HG03175 (cell line): ENCODE measurements at regions not wholly inside any gene's neighbourhood (a gene's known extent, or its start where the extent isn't known, plus 50 kb on each side); places are given as distances from the start of the nearest gene placed in this dataset.
A peak's percentile ranks its signal among the peaks of the same experiment; 100 is the strongest.

Source experiments
- ATAC-seq: cut with Tn5 transposase; IDR thresholded peaks from one replicate; pipeline ENCODE4 v1.9.1; 2021; ENCODE audit warnings: mild to moderate bottlenecking, moderate library complexity; ENCODE audit not compliant: unreplicated experiment

DNA sequence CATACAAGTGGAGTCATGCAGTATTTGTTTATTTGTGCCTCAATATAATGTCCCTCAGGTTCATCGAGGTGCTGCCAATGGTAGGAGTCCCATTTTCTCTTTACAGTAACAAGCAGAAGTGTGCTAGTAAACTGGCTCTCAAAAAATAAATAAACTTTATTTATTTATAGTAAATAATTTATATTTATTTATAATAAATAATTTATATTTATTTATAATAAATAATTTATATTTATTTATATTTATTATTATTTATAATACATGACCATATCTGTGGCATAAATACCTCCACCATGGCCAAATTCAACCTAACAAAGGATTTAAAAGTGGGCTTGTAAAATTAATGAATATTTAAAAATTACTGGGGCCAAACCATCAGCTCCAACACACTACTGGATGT, 464.9 kb upstream of the NWD2 start:
- no peak for ATAC-seq

DNA sequence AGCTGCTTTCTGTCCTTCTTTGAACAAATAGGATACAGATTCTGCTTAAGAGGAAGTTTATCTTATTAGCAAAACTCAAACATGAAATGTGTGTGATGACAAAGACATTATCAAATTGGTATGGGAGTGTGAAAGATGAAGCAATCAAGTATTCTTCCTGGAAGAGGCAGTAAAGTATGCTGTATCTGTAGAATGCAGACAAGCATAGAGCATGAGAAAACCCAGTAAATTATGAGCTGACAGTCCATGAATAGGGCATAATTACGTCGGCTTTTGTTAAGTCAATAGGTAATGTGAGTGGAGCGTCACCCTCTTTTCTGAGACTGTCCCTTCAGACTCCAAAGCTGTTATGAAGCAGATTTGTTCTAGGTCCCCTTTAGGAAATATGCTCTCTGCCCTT, 458.6 kb upstream of the NWD2 start:
- ATAC-seq = no peak

DNA sequence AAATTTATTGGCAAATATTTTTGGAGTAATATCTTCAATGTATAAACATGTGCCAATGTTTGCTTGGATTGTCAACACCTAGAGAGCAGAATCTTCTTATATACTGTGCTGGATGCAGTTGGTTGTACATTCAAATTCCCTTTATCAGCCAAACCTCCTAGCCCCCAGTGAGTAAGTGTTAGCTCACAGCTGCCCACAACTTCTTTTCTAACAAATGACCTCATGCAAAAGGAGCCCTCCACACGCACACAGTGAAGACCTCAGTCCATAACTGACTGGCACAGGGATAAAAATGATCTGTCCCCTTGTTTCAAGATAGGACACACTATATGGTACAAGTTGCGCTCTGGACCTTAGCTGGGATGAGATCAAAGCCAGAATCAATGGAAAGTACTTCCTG, 458.0 kb upstream of the NWD2 start:
- ATAC-seq = no peak

DNA sequence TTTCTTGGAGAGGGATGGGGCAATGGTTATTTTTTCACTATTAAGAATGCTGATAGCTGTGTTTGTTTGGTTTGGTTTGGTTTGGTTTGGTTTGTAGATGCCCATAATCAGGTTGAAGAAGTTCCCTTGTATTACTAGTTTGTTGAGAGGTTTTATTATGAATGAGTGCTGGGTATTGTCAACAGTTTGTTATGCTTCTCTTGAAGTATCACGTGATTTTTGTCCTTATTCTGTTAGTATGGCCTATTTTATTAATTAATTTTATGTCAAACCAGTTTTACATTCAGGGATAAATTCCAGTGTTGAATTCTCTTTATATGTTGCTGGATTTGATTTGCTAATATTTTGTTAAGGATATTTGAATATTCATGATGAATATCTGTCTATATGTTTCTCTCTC, 449.8 kb upstream of the NWD2 start:
- no peak for ATAC-seq

DNA sequence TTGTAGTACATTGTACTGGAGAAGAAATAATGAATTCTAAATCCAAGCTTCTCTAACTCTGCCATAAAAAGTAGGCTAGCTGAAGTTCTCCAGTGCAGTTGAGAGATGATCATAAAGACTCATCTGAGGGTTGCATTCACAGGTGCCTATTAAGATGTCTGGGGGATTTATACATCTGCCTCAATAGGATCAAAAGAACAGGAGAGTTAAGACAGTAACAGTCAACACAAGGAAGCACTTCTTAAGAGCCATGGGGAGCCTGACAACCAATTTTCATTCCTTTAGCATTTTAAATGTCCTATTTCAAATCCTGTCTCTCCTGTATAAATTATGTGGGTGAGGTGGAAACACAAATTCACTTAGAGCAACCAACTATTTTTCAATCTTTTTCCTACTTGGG, 432.4 kb upstream of the NWD2 start:
- no peak for ATAC-seq

DNA sequence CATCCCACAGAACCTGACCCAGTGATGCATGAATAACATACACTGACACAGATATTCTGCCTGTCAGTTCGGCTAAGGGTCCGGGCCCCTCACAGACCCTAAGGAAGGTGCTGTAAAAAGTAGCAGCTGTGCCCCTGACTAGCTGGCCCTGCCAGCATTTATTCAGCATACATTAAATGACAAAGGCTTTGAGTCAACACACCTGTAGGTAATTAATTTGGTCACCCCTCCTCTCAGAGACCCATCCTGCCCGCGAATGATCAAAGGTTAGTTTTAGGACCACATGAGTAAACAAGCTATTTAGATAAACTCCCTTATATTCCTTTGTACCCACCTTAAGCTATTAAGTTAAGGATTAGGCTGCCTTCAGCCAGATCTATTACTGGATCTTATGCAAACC, 429.0 kb upstream of the NWD2 start:
- no peak for ATAC-seq

DNA sequence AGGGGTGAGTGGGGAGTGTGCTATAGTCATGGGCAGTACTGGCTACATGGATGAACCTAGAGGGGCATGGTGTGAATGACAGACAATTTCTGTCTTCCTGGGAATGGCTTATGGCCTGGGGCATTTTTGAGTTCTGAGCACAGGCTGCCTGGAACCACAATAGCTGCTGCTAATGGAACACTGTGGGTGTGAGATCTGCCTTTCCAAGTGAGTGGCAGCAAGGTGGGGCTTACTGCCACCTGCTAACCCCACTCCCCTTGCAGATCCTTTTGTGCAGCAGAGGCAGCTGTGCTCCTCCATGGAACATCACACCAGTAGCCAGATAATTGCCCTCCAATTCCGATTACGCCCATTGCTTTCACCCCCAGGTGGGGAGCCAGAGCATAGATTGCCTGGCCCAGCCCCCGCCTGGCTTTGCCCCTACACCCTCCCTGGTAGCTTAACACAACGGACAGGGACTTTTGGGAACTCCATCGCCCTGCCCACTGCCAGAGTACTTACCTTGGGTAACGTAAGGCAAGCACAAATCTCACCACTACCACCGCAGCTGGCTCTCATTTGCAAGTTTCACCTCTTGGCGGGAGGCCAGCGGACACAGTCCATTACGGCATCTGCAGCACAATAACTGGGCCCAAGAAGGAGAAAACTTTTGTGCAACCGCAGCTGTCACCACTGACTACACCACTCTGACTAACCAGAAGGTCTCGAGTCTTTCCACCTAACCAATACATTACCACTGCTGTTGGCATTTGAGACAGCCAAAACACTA, 421.2 kb upstream of the NWD2 start:
- ATAC-seq = no peak

DNA sequence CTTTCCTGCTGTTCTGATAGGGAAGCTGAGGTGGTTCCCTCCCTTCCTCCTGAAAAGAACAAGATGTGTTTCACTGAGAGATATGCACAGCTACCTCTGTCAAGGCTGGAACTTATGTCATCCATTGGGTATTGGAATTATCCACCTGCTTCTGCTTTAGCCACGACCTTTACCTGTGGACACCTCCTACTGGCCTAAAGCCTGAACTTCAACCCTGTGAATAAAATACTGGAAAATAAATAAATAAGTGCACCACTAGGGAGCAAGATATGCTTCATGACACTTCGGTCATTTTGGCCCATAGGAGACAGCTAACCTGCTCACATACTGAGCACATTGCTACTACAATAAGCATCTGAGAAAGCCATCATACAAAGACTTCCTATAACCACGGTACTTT, 419.9 kb upstream of the NWD2 start:
- ATAC-seq = no peak

DNA sequence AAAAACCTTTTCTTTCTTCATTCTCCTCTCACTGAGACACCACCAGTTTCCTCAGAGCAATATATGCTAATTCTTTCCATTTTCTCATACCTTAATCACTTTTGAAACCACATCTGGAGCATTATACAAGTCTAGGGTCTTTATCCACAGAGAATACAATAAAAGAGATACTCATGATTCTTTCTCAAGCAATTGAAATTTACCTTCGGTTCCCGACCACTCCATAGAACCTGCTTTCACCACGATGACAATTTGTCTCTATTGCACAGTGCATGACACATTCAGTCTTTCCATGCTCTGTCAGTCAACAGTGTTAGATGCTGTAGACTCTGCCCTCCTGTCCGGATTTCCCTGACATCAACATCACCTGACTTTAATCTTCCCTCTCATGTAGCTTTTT, 409.3 kb upstream of the NWD2 start:
- ATAC-seq = no peak

DNA sequence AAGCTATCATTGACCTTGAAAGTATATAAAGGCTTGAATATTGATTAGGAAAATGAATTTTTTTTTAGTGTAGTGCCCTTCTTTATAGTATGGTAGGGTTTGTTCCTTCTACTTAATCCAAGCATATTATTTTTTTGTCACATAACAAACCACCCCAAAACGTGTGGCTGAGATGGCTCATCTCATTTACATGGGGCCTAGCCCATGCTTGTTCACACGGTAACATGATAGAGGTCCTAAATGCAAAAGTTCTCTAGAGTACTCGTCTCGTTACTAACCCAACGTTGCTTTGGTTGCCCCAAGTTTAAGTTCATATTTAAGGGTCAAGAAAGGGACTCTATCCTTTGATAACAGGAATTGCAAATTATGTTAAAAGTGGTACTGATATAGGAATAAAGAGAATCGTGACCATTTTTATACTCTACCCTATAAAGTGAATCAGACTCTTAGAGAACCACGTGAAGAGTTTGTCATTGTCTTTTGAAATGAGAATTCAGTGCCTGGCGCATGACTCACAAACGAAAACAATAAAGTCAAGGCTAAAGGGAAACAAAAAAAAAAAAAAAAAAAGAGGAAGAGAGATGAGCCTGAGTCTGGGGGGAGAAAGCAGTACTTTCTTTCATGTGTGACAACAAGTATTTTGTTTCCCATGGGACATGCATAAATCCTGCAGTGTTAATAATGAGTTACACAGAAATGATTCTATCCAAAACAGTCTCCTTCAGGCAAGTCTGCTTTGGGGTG, 402.8 kb upstream of the NWD2 start:
- no peak for ATAC-seq

DNA sequence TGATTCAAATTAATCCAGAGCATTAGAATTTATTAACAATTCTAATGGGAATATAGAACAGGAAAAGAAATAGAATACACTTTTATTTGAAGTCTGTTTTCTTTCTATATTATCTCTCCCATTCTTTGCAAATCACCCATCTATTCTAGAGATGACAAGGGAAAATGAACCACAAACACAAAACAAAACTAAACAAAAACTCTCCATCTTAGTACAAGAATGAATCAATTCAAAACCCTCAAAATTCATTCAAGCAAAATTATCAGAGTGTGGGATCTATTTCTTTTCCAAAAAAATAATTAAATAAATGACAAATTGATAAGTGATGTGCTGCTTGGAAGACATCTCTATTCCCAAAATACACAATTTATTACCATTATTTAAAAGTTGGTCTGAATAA, 400.1 kb upstream of the NWD2 start:
- no peak for ATAC-seq

DNA sequence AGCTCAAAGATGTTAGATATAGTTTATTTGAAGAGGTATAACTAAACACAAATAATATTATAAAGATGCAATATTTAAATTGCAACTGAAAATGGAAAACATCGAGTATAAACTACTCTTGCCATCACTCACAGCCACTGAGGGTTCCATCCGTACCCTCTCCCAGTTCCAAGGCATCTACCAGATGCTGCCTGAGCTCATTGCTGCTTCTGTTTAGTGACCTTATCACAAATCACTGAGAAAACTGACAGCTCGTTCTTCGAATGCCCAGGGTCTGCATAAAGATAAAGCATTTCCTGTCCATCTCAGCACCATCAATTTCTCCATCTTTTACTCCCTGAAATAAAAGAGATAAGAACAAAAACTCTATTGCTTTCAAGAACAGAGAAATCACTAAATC, 391.7 kb upstream of the NWD2 start:
- ATAC-seq = no peak

DNA sequence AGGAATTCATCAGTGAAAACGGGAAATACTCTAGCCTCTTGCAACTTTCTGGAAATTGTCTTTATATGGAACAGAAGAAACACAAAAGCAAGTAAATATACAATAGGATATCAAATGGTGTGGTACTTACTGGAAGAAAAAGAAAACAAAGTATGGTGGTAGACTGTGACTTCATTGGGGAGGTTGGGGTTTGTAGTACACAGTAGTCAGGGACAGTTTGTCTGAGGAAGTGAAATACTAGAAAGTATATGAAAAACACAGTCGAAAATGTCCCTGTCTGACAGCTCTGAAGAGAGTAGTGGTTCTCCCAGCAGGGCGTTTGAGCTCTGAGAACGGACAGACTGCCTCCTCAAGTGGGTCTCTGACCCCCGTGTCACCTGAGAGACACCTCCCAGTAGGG, 390.0 kb upstream of the NWD2 start:
- peak; percentile 57 for ATAC-seq

DNA sequence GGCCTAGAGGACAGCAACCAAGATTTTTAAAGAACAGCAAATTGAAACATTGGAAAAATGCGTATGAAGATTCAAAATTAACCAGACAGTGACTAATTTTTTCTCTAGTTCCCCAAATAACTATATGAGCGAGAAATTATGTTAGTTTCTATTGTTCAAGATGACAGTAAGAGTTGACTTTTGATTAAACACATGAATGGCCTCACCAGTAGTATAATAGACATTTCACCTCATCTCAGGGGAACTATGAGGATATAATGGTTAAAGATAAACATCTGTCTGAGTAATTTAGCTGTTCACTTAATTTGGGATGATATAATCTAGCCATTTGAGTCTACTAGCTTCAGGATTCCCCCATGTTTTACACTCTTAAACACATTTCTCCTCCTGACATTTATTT, 380.9 kb upstream of the NWD2 start:
- no peak for ATAC-seq

DNA sequence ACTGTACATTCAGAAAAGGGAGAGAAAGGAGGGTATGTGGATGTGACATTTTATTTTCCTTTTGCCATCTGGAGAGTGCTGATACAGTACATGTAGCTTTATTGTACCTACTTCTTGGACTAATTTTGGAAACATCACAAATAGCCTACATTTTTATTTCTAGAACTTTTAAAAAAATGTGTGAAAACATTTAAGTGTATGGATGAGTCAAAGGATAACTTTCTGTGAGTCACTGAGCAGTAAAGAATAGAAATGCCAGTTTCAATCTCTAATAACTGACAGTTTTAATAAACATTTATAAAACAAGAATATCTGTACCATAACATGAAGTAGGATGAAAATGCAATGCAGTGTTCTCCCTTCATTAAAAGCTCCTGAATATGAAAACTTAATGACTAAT, 374.4 kb upstream of the NWD2 start:
- no peak for ATAC-seq

DNA sequence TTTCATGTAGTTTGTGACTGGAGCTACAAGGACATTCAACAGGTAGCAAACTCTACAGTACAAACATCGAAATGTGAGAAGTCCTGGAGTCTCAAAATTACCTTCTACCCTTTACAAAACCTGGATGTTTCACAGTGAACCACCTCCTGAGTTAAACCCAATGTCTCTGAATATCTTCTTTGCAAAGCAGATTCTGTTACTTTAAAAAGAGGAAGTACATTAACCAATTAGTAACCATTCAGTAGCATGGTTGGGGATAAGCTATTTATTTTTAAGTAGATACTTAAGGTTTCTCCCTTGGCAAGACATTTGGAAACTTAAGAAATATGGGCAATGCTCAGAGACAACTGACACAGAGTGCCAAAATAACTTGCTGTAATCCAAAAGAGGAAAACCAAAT, 371.9 kb upstream of the NWD2 start:
- peak; percentile 62 for ATAC-seq

DNA sequence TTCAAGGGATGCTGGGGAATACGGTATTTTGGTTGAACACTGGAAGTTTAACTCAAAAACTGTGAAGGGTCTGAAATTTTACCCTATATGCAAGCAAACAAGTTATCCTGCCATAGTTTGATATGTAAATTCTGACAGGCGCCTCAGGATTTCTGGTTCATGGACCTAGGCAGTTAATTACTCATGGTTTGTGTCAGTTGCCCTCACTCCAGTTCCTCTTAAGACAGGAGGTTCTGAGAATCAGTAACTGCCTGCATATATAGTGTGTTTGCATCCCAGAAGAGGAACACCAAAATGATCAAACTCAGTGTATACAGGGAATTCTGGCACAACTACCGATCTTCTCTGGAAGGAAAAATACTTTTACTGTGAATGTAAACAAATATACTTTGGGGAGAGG, 360.4 kb upstream of the NWD2 start:
- ATAC-seq = no peak

DNA sequence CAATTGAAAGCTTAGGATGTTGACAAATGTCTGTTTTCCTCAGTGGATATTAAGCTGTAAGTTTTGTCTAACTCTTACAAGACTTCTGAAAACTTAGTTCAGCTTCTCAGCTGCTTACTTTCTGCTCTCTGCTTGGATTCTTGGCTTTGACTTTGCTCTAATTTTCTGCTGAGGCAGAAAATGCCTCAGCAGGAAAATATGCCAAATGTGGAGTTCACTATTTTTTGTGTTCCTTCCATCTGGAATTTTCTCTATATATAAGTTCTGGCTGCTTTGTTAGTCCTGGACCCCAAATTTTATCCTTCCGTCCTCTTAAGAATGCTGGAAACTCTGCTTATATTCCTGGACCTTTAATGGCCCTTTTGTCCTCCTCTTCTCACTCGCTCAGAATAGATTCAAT, 352.6 kb upstream of the NWD2 start:
- ATAC-seq = no peak

DNA sequence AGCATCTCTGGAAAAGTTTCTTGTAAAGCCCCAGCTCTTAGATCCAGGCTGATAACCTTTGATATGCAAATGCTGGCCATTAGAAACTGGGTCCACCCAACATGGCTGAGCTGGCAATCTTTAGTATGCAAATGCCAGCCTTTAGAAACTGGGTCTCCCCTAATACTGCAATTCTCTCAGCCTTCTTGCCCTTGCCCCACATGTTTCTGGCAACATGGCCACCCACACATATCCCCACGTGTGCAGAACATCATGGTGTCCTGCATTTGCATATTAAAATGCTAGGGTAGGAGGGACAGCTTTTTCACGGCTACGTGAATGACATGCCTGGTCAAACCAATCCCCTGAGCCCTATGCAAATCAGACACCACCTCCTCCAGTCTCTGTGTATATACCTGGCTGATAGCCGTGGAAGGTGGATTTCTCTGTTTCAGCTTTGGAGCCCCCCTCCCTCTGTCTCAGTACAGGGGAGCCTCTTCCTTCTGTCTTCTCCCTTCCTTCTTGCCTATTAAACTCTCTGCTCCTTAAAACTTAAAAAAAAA, 344.0 kb upstream of the NWD2 start:
- ATAC-seq = no peak

DNA sequence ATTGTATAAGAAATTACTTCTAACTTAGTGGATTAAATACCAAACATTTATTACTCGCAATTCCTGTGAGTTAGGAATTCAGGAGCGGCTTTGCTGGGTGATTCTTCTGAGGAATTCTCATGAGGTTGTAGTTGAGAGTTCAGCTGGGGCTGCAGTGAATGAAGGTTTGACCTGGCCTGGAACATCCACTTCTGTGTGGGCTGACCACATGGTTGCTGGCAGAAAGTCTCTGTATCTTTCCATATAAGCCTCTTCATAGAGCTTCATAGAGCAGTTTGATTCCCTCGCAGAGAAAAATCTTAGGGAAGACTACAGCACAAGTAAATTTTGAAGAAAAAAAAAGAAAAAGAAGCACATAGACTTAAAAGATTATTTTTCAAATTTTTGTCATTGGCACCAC, 339.7 kb upstream of the NWD2 start:
- ATAC-seq = no peak

DNA sequence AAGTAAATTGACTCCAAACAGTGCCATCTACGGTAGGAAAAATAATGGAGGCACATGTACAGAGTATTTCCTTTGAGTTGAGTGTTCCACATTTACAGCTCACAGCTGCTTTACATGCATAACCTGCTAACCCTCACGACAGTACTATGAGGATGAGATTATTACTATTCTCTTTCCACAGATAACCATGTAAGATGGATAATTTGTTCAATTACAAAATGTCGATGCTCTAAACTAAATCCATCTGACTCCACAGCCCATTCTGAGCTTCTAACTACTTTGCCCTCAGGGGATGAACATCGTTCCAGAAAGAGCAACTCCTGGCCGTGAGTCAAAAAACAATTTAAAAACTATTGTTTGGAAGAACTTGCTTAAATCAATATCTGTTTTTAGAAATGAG, 330.4 kb upstream of the NWD2 start:
- no peak for ATAC-seq

DNA sequence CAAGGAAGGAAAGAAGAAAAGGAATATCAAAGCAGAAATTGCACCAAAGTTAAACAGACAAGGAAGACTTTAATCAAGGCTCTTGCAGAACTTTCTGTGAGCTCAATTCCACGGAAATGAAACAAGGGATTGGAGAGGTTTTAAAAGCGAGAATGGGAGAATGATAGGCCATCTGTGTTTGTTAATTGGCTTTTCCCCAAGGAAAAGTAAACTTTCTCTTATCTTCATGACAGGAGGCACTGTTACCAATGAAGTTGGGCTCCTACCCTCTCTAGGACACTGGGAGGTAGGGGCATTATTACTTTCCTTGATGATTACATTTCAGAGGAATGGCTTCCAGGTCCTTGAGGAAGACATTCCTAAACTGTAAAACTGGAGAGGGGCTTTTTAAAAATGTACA, 328.8 kb upstream of the NWD2 start:
- no peak for ATAC-seq
